Body of pancreas (tissue), 4 donors: ENCODE measurements at regions not wholly inside any gene's neighbourhood (a gene's known extent, or its start where the extent isn't known, plus 50 kb on each side); places are given as distances from the start of the nearest gene placed in this dataset.

ENCODE experiments used
- POLR2A ChIP-seq, 3 donors: fragments of 450-650 bp; IDR thresholded peaks; one replicate each; pipeline ENCODE4 v1.6.1; 2016; ENCODE audit warnings: antibody characterized with exemption in 3 of 3, mild to moderate bottlenecking in 2 of 3
- TF ChIP-seq, protein P1 (sequence below), 7 experiments: fragments of 450-650 bp in 4 of 7; fragments of 200-600 bp in 3 of 7; sonication (generic) in 3 of 7; IDR thresholded peaks; one replicate each; pipeline ENCODE4 v1.5.1; 2016 to 2019; ENCODE audit warnings: antibody characterized with exemption in 7 of 7

DNA sequence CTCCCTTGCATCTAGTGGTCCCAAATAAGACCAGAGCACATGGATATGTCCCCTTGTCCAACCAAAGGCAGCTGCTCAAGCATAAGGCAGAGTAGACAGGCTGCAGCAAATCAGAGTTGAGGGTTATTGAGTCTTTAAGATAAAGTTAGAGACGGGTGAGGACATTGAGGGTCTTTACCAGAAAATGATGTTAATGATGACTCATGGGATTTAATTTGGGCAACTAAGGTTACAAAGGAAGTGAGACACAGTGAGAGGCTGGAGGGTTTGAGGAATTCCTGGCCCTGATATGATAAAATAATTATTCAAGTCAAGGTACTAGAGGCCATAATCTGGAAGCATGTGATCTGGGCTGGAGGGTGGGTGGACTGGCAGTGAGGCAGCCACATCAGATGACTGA lies 133.6 kb downstream of the ALDH8A1 start:
- TF ChIP-seq, protein P1, sequence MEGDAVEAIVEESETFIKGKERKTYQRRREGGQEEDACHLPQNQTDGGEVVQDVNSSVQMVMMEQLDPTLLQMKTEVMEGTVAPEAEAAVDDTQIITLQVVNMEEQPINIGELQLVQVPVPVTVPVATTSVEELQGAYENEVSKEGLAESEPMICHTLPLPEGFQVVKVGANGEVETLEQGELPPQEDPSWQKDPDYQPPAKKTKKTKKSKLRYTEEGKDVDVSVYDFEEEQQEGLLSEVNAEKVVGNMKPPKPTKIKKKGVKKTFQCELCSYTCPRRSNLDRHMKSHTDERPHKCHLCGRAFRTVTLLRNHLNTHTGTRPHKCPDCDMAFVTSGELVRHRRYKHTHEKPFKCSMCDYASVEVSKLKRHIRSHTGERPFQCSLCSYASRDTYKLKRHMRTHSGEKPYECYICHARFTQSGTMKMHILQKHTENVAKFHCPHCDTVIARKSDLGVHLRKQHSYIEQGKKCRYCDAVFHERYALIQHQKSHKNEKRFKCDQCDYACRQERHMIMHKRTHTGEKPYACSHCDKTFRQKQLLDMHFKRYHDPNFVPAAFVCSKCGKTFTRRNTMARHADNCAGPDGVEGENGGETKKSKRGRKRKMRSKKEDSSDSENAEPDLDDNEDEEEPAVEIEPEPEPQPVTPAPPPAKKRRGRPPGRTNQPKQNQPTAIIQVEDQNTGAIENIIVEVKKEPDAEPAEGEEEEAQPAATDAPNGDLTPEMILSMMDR (IDR thresholded peaks at IDR 0.05), result no peak
- TF ChIP-seq POLR2A (IDR thresholded peaks at IDR 0.05), result no peak
